ENCODE measurements at regions not wholly inside any gene's neighbourhood (a gene's known extent, or its start where the extent isn't known, plus 50 kb on each side); places are given as distances from the start of the nearest gene placed in this dataset.
"Not testable (repeated sequence)": the region's sequence is repeated elsewhere in the genome, so short reads cannot be mapped to it uniquely, and the experiment has no call there.

DNA sequence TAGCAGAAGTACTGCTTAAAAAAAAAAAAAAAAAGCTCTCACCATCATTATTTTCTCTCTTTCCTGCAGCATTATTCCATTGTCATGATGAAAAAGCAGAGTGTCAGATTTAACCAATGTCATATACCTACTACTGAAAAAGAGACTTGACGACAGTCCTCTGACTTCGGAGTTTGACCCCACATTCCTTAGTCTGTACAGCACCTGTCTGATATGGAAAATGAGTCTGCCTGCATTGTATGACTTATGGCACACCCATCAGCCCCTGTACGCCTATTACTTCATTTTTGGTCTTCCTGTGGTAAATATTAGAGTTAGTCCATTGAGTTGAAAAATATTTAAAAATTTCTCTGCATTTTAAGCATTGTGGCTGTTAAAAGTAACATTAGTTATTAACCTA is 54.5 kb upstream of the NOX4 start:
- FAIRE-seq: no peak

GRCh38 chr11:89555781-89556180 is 64.6 kb upstream of the NOX4 start:
- FAIRE-seq: peak; percentile 45

- FAIRE-seq: peak; percentile 47
Observed at GRCh38 chr11:89556731-89557707, 65.8 kb upstream of the NOX4 start.

DNA sequence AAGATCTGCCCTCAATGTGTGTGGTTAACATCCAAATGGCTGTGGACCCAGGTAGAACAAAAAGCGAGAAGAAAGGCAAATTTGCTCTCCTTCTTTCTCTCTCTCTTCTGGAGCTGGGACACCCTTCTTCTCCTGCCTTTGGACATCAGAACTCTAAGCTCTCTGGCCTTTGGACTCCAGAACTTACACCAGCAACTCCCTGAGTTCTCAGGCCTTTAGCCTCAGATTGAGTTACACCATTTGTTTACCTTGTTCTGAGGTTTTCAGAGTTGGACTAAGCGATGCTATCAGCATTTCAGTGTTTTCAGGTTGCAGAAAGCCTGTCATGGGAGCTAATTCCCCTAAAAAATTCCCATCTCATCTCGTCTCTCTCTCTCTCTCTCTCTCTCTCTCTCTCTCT is 69.4 kb upstream of the NOX4 start:
- FAIRE-seq: not testable (repeated sequence)

- FAIRE-seq: not testable (repeated sequence)
Observed at GRCh38 chr11:89562731-89563130, 71.6 kb upstream of the NOX4 start.

GRCh38 chr11:89566972-89567371 is 75.8 kb upstream of the NOX4 start:
- FAIRE-seq: no peak

DNA sequence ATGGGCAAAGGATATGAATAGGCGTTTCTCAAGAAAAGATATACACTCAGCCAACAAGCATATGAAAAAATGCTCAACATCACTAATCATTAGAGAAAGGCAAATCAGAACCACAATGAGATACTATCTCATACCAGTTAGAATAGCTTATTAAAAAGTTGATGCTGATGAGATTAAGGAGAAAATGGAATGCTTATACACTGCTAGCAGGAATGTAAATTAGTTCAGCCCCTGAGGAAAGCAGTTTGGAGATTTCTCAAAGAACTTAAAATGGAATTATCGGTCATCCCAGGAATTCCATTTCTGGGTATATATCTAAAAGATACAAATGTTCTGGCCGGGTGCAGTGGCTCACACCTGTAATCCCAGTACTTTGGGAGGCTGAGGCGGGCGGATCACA is 78.2 kb upstream of the NOX4 start:
- not testable (repeated sequence) for FAIRE-seq

DNA sequence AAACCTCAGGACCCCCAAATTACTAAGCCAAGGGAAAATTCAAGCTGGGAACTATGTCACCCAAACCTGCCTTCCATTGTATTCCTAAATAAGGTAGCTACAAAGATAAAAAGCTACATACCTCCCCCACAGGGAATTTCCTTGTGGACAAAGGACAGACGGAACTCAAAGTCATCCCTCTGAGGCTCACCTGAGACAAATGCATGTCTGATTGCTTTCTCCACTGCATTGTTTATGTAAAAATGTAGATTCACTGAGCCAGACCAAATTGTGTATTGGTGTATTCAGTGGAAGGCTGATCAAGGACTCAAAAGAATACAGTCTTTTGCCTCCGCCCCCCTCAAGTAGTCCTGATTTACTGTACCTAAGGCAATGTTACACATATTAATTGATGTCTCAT is 80.5 kb upstream of the NOX4 start:
- not testable (repeated sequence) for FAIRE-seq

GRCh38 chr11:89575846-89576245 is 84.7 kb upstream of the NOX4 start:
- FAIRE-seq: not testable (repeated sequence)

GRCh38 chr11:89577428-89577827 is 86.3 kb upstream of the NOX4 start:
- FAIRE-seq: peak; percentile 96

- peak; percentile 10 for FAIRE-seq
Observed at GRCh38 chr11:89583580-89583979, 92.4 kb upstream of the NOX4 start.

DNA sequence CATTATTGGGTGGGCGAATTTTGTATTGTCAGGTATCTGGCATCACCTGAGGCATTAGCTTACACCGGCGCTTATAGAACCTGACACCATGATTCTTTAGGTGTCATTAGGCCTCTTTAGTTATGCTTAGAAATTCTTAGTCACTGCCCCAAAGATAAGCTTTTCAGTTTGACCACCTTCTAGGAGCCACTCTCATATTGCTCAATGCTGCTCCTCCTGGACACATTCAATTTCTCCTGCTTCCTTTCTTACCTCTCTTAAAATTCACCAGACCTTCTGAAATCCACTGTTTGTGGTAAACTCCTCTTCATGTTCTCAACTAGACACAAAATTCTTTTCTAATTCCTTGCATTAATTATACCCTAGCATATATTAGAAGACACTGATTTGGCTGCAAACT is 93.9 kb upstream of the NOX4 start:
- FAIRE-seq: not testable (repeated sequence)

DNA sequence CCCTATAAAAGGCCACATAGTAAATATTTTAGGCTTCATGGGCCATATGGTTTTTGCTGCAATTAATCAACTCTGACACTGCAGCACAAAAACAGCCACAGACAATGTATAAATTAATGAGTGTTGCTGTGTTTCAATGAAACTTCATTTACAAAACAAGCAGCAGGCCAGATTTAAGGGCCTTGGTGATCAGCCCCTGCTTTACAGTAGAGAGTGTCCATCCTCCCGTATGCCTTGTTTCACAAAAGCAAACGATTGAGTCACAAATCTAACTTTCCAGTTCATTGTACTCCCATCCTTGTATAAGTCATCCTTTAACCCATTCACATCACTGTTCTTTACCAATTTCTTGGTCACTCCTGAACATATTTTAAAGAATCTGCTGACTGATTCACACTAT is 94.3 kb upstream of the NOX4 start:
- FAIRE-seq: not testable (repeated sequence)

DNA sequence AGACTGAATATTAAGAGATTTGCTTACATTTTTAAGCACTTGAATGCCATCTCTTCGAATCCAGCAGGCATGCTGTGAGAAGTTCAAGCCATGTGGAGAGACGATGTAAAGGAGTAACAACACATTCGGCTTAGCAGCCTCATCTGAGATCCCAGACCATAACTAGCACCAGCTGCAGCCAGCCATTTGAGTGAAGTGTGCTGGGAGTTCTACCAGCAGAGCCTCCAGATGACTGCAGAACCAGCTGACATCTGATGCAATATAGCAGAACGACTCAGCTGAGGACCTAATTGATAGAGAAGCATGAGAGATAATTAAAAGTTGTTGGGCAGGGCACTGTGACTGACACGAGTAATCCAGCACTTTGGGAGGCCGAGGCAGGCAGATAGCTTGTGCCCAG is 98.2 kb upstream of the NOX4 start:
- FAIRE-seq: not testable (repeated sequence)

DNA sequence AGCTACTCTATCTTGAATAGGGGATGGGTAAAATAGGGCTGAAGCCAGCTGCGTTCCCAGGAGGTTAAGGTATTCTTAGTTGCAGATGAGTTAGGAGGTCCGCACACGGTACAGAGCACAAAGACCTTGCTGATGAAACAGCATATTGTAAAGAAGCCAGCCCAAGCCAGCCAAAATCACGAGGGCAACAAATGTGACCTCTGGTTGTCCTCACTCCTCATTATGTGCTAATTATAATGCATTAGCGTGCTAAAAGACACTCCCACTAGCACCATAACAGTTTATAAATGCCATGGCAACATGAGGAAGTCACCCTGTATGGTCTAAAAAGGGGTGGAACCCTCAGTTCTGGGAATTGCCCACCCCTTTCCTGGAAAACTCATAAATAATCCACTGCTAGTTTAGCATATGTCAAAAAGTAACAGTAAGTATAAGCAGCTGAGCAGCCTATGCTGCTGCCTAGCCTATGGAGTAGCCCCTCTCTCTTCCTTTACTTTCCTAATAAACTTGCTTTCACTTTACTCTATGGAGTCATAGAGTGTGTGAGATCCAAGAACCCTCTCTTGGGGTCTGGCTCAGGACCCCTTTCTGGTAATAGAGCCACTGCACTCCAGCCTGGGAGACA is 98.9 kb upstream of the NOX4 start:
- not testable (repeated sequence) for FAIRE-seq

GRCh38 chr11:89601263-89601662 is 108.8 kb upstream of the TRIM77 start:
- not testable (repeated sequence) for FAIRE-seq

- FAIRE-seq: no peak
Observed at GRCh38 chr11:89604281-89604680, 105.8 kb upstream of the TRIM77 start.

DNA sequence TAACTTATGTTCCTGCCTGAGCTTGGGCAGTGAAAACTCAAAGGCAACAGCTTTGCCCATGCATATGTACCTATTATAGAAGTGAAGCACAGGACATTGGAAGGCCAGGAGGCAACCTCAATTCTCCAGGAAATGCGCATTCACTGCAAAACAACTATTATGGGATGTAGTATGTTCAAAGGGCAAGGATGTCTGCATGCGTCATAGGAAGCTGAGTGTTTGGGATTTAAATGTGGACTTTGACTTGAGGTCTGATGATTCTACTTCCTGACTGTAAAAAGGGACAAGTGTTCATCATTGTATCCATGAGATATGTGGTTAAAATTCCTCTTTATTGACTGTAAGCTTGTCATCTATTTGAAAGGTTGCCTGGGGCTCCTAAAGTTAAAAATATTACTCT is 103.3 kb upstream of the TRIM77 start:
- not testable (repeated sequence) for FAIRE-seq

- not testable (repeated sequence) for FAIRE-seq
Observed at GRCh38 chr11:89607497-89607896, 102.6 kb upstream of the TRIM77 start.

DNA sequence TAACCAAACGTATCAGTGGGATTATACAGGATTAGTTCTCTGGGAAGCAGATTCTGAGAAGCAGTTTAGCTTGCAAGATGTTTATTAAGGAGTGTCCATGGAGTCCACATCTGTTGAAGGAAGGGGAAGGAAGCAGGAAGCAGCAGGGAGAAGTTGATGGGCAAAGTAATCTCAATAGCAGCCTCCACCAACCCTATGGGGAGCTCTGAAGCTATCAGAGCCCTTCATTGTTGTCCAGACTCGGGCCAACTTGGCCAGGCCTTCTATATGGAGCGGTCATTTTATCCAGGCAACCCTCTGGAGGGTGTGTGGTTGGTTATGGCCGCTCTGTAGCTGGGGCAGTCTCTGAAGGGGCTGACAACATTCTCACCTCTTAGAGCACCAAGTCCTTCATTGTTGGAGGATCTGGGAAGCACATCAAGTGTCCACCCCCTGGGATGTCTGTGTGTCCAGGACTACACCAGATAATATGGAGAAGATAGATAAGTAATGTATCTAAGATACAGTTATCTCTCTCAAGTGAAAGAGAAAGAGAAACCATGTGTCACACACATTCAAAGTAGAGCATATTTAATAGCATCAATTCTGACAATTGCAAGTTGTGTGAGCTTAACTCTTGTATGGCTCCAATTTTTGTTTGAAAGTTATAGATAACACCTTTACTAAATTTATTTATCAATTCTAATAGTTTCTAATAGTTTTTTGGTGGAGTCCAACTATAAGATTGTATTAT is 101.7 kb upstream of the TRIM77 start:
- FAIRE-seq: no peak

DNA sequence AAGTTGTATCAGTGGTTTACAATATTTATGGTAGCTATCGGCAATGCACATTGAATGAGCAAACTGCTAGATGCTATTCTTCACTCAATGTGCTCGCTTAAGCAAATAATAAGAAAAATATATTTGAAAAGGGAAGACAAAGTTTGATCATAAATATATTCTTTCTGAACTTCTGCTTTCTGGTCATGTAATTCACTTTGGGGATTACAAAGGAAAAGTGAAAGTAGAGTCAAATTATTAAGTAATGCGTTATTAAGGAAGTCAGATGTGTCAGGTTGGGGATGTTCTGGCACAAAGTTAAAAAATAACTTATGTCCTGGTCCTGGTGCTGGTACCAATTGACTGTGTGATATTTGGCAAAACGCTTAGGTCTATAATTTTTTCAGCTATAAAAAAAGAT is 98.0 kb upstream of the TRIM77 start:
- no peak for FAIRE-seq

- no peak for FAIRE-seq
Observed at GRCh38 chr11:89613911-89614310, 96.2 kb upstream of the TRIM77 start.

DNA sequence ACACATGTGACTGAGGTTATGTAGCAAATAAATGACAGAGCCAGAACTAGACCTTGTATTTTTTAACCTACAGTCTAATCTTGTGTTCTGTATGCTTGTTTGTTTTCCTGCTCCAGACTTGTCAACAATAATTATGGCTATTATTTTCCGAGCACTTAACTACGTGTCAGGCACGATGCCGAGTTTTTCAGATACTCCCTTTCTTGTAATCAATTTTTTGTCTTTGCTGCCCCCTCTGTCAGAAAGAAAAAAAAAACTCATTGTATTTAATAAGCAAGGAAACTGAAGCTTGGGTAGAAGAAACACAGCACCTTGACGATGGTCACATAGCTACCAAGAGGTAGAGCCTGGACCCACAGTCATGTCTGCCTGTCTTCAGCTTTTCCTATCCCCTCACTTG is 95.7 kb upstream of the TRIM77 start:
- not testable (repeated sequence) for FAIRE-seq
